Activated naive CD8-positive, alpha-beta T cell treated with anti-CD3 and anti-CD28 coated beads, Interleukin-2, amount 10 ng/mL, durations not matched to agents 7 days and 5 days (primary cell): ENCODE measurements at regions not wholly inside any gene's neighbourhood (a gene's known extent, or its start where the extent isn't known, plus 50 kb on each side); places are given as distances from the start of the nearest gene placed in this dataset.

Experiments
- ATAC-seq: fragments of 150-1000 bp; cut with Tn5 transposase; one replicate; pipeline ENCODE4 v1.10.0; 2021; ENCODE audit warnings: low read depth, moderate library complexity
- POLR2A ChIA-PET: fragments of 350-600 bp; sonication (Branson Sonifier 250); formaldehyde crosslinking; loops from one replicate; lab custom pipeline; 2021; ENCODE audit warnings: antibody characterized with exemption; lab: Charles Lee
- DNase-seq: peaks from one replicate; pipeline ENCODE4 v3.0.0; 2021
- H3K27ac Mint-ChIP-seq: one replicate; pipeline ENCODE4 v1.8.0; 2022; ENCODE audit warnings: mild to moderate bottlenecking, mixed read lengths
- H3K27me3 Mint-ChIP-seq: one replicate; pipeline ENCODE4 v1.8.0; 2022; ENCODE audit warnings: mild to moderate bottlenecking, moderate library complexity, mixed read lengths
- H3K36me3 Mint-ChIP-seq: one replicate; pipeline ENCODE4 v1.8.0; 2021; ENCODE audit warnings: mild to moderate bottlenecking, mixed read lengths
- H3K4me1 Mint-ChIP-seq: one replicate; pipeline ENCODE4 v1.8.0; 2021; ENCODE audit warnings: mixed read lengths
- H3K4me3 Mint-ChIP-seq: one replicate; pipeline ENCODE4 v1.8.0; 2022; ENCODE audit warnings: mild to moderate bottlenecking, moderate library complexity, mixed read lengths
- H3K9me3 Mint-ChIP-seq: one replicate; pipeline ENCODE4 v1.8.0; 2021; ENCODE audit warnings: mixed read lengths

DNA sequence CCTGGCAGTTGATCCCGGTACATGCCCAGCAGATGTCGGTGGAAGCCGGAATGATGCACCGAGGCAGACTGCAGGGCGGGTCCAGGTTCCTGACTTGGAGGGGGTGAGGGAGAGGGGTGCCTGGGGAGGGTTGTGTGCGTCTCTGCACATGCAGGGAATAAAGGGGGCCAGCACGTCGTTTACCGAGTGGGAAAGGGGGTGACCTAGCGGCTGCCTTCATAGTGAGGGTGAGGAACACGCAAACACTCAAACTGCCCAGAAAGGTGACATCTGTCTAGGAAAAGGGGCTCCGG lies 801.7 kb downstream of the TBC1D22A start:
- POLR2A ChIA-PET: no interaction called here
- DNase-seq: no peak
- H3K36me3 Mint-ChIP-seq: no peaks in the 10 kb centered on the region

GRCh38 chr22:47563406-47564157 lies 801.1 kb downstream of the TBC1D22A start:
- H3K36me3 Mint-ChIP-seq: no peaks in the 10 kb centered on the region
- H3K4me1 Mint-ChIP-seq: no peaks in the 10 kb centered on the region
- DNase-seq: no peak
- H3K27ac Mint-ChIP-seq: no peak overlapping the region
- no peaks in the 10 kb centered on the region for H3K27me3 Mint-ChIP-seq
- POLR2A ChIA-PET: no interaction called here
- no peak overlapping the region for H3K4me3 Mint-ChIP-seq
- ATAC-seq: no peak
- no peaks in the 10 kb centered on the region for H3K9me3 Mint-ChIP-seq

More for the DNA sequence above, 801.7 kb downstream of the TBC1D22A start:
- Mint-ChIP-seq H3K9me3 (no peaks in the 10 kb centered on the region), H3K27ac (no peak overlapping the region), H3K4me1 (no peaks in the 10 kb centered on the region), H3K4me3 (no peak overlapping the region), H3K27me3 (no peaks in the 10 kb centered on the region)
- no peak for ATAC-seq

DNA sequence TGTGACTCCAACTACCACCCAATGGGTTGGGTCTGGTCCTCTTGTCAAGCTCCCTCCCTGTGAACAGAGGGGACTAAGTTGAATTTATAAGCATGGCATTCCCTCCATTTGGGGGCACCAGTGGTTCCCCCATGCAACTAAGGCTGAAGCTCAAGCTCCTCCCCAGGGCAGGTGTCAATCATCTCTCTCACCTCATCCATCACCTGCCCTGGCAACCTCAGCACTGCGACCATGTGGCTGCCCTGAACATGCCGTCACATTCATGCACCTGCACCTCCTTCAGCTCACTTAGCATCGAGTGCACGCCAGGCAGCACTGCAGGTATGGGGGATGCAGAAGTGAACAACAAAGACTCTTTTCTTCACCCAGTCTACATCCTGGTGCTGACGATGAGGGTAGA lies 799.3 kb downstream of the TBC1D22A start:
- H3K36me3 Mint-ChIP-seq: no peaks in the 10 kb centered on the region
- no peak for ATAC-seq
- no peak overlapping the region for H3K27ac Mint-ChIP-seq
- no peaks in the 10 kb centered on the region for H3K4me1 Mint-ChIP-seq
- H3K4me3 Mint-ChIP-seq: no peak overlapping the region
- no peaks in the 10 kb centered on the region for H3K27me3 Mint-ChIP-seq
- H3K9me3 Mint-ChIP-seq: peaks cover 3% of the 10 kb centered on the region
- DNase-seq: no peak
- POLR2A ChIA-PET: no interaction called here

GRCh38 chr22:47561115-47561675 lies 798.7 kb downstream of the TBC1D22A start:
- H3K27me3 Mint-ChIP-seq: no peaks in the 10 kb centered on the region
- POLR2A ChIA-PET: no interaction called here

DNA sequence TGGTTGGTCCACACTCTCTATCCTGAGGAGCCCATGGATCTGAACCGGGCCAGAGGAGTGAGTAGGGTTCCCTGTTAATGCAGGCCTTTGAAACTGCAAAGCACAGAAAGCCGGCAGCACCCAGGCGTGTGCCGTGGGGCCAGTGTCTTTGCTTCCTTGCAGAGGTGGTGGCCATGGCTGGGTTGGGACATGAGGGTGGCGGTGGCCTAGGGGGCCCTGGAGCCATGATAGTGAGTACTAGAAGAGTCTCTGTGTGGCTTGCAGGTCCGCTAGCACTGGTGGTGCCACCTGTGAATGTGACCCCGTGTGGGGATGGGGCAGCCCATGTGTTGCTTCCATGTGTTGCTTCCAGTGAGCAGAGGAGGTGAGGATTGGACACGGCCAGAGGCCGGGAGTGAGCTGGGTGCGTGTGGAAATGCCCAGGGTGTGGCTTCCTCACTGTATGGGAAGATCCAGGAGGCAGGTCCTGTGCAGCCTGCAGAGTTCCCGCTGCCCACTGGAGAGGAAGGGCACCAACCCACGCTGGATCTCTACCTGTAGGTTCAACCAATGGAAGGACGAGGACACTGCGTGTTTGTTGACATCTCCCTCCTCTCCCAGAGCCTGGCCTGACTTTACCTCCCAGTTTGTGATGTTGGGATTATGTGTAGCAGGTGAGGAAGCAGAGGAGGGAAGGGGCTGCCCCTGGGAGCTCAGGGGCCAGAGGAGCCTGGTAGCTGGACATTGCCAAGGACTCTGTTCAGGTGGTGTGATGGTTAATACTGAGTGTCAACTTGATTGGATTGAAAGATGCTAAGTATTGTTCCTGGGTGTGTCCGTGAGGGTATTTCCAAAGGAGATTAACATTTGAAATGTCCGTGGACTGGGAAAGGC lies 796.6 kb downstream of the TBC1D22A start:
- Mint-ChIP-seq H3K4me1 (no peaks in the 10 kb centered on the region), H3K36me3 (no peaks in the 10 kb centered on the region), H3K9me3 (peaks cover 3% of the 10 kb centered on the region), H3K27me3 (no peaks in the 10 kb centered on the region), H3K27ac (no peak overlapping the region), H3K4me3 (no peak overlapping the region)
- ATAC-seq: no peak
- POLR2A ChIA-PET: no interaction called here
- DNase-seq: no peak

More at GRCh38 chr22:47561115-47561675, 798.7 kb downstream of the TBC1D22A start:
- H3K4me1 Mint-ChIP-seq: no peaks in the 10 kb centered on the region
- peaks cover 3% of the 10 kb centered on the region for H3K9me3 Mint-ChIP-seq
- no peaks in the 10 kb centered on the region for H3K36me3 Mint-ChIP-seq
- H3K27ac Mint-ChIP-seq: no peak overlapping the region
- no peak for ATAC-seq
- DNase-seq: no peak
- H3K4me3 Mint-ChIP-seq: no peak overlapping the region

- no peaks in the 10 kb centered on the region for H3K27me3 Mint-ChIP-seq
- no peak for DNase-seq
Observed at GRCh38 chr22:47556473-47556872, 794.0 kb downstream of the TBC1D22A start.

GRCh38 chr22:47553436-47553835 lies 791.0 kb downstream of the TBC1D22A start:
- Mint-ChIP-seq H3K27me3 (no peaks in the 10 kb centered on the region), H3K4me1 (no peaks in the 10 kb centered on the region), H3K9me3 (peaks cover 3% of the 10 kb centered on the region), H3K4me3 (no peak overlapping the region), H3K36me3 (no peaks in the 10 kb centered on the region), H3K27ac (no peak overlapping the region)
- DNase-seq (no peak), ATAC-seq (no peak)
- POLR2A ChIA-PET: no interaction called here

More at GRCh38 chr22:47556473-47556872, 794.0 kb downstream of the TBC1D22A start:
- POLR2A ChIA-PET: no interaction called here
- H3K9me3 Mint-ChIP-seq: peaks cover 3% of the 10 kb centered on the region
- H3K4me3 Mint-ChIP-seq: no peak overlapping the region
- no peak for ATAC-seq
- no peaks in the 10 kb centered on the region for H3K36me3 Mint-ChIP-seq
- no peaks in the 10 kb centered on the region for H3K4me1 Mint-ChIP-seq
- no peak overlapping the region for H3K27ac Mint-ChIP-seq

- DNase-seq: no peak
- POLR2A ChIA-PET: no interaction called here
- Mint-ChIP-seq H3K9me3 (peaks cover 3% of the 10 kb centered on the region), H3K27ac (no peak overlapping the region), H3K4me3 (no peak overlapping the region), H3K4me1 (no peaks in the 10 kb centered on the region), H3K27me3 (no peaks in the 10 kb centered on the region), H3K36me3 (no peaks in the 10 kb centered on the region)
- no peak for ATAC-seq
Observed at GRCh38 chr22:47552541-47553205, 790.2 kb downstream of the TBC1D22A start.

DNA sequence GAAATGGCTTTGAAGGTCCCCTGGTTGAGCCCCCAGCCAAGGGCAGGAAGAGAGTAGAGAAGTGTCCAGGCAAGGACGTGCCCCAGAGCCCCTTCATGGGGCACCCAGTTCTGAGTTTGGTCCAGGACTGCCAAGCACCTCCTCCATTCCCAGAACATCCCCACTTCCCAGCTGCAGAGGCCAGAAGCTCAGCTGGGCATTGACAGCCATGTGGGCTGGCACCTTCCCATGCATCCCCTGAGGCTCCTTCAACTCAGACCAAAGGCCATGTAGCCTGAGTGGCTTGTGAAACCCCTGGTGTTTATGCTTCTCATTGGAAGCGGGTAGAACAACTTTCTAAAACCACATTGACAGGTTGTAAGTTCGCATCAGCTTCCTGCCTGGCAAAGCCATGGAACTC lies 789.6 kb downstream of the TBC1D22A start:
- Mint-ChIP-seq H3K27me3 (no peaks in the 10 kb centered on the region), H3K27ac (no peak overlapping the region), H3K4me3 (no peak overlapping the region), H3K36me3 (no peaks in the 10 kb centered on the region), H3K9me3 (peaks cover 1% of the 10 kb centered on the region), H3K4me1 (no peaks in the 10 kb centered on the region)
- ATAC-seq: no peak
- DNase-seq: no peak
- POLR2A ChIA-PET: no interaction called here

DNA sequence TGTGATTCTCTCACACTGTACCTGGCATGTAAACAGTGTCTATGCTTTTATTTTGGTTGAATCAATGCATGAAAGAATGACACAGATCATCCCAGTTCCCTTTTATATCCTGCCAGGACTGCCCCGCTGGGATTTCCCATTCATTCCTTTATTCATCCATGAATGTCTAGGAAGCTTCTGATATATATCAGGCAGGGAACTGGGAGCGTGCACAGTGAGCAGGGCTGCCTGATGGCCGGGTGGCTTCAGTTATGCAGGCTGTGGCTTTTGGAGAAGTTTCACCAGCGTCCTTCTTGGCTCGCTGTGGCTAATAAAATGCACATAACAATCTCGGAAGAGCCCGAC lies 789.0 kb downstream of the TBC1D22A start:
- POLR2A ChIA-PET: no interaction called here
- no peak for ATAC-seq
- H3K4me1 Mint-ChIP-seq: no peaks in the 10 kb centered on the region

DNA sequence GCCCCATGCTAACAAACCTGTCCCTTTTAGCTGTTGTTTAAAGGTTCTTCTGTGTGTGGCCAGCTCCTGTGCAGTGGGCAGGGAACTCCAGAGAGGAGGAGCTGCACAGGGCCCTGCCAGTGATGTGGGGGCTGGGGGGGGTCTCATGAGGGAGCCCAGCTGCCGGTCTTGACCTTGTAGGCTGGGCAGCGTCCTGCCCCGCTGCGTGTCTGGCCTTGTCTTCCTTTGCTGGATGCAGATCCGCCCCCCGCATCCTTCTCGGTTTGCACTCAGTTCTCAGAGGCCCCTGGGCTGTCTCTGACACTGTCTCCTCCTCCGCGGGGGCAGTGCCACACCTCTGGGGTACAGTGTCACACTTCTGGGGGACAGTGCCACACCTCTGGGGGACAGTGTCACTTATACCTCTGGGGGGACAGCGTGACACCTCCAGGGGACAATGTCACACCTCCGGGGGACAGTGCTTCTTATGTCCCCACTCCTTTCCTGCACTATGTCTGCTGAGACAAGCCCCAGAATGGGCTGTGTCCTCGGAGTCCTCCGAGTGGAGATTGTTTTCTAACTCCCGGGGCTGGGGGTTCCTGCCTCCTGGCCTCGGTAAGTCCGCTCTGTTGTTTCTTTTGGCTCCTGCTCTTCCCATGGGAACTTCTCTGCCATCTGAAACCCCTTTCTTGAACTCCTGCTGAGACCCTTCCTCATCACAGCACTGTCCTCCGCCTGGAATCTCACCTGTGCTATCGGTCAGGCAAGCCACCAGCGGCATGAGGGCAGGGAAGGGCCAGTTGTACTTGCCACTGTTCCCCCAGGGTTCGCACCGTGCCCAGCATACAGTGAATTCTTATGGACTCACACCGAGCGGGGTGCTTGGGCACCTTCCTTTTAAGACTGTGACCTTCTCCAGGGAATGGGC lies 788.3 kb downstream of the TBC1D22A start:
- no peak for ATAC-seq
- Mint-ChIP-seq H3K27ac (no peak overlapping the region), H3K36me3 (no peaks in the 10 kb centered on the region), H3K27me3 (peaks cover 1% of the 10 kb centered on the region), H3K9me3 (no peaks in the 10 kb centered on the region), H3K4me3 (no peak overlapping the region), H3K4me1 (no peaks in the 10 kb centered on the region)
- POLR2A ChIA-PET: no interaction called here
- DNase-seq: no peak

More for the DNA sequence above, 789.0 kb downstream of the TBC1D22A start:
- no peak for DNase-seq
- Mint-ChIP-seq H3K4me3 (no peak overlapping the region), H3K9me3 (no peaks in the 10 kb centered on the region), H3K27me3 (peaks cover 1% of the 10 kb centered on the region), H3K27ac (no peak overlapping the region), H3K36me3 (no peaks in the 10 kb centered on the region)

- ATAC-seq: no peak
- no peak overlapping the region for H3K27ac Mint-ChIP-seq
- H3K4me3 Mint-ChIP-seq: no peak overlapping the region
- DNase-seq: no peak
- POLR2A ChIA-PET: no interaction called here
- no peaks in the 10 kb centered on the region for H3K4me1 Mint-ChIP-seq
- H3K27me3 Mint-ChIP-seq: peaks cover 1% of the 10 kb centered on the region
- H3K36me3 Mint-ChIP-seq: no peaks in the 10 kb centered on the region
- H3K9me3 Mint-ChIP-seq: no peaks in the 10 kb centered on the region
Observed at GRCh38 chr22:47549741-47550340, 787.4 kb downstream of the TBC1D22A start.
